ENCODE measurements at regions not wholly inside any gene's neighbourhood (a gene's known extent, or its start where the extent isn't known, plus 50 kb on each side); places are given as distances from the start of the nearest gene placed in this dataset.

- TF ChIP-seq CTCF (IDR thresholded peaks at IDR 0.05) (no peak), POLR2A (IDR thresholded peaks at IDR 0.05) (no peak)
Measured at GRCh38 chr10:63806330-63806729, 285.1 kb downstream of the REEP3 start.
